ENCODE measurements at regions not wholly inside any gene's neighbourhood (a gene's known extent, or its start where the extent isn't known, plus 50 kb on each side); places are given as distances from the start of the nearest gene placed in this dataset.
A peak's percentile ranks its signal among the peaks of the same experiment; 100 is the strongest.

DNA sequence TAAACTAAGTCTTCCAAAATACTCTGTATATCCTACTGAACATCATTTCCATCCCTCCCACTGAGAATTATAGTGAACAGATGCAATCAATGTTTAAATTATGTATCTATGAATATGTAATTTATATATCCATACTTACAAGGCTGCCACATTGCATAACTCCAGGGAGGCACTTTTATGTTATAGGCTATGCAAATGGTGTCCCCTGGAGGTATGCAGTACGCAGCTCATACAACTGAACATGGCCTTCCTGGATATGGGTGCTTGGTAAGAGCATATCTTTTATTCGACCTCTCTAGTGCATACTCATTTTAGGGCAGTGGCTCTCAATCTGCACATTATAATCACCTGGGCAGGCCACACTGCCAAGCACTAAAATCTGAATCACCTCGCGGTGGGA lies 127.3 kb downstream of the BANF2 start:
- no peak for DNase-seq (ENCODE audit: low spot score in 2 of 2, unreplicated experiment in 2 of 2)
- H3K4me1 Mint-ChIP-seq, result peaks cover 22% of the 10 kb centered on the region
- no peaks in the 10 kb centered on the region for H3K36me3 Mint-ChIP-seq
- no peaks in the 10 kb centered on the region for H3K9me3 Mint-ChIP-seq
- H3K27me3 Mint-ChIP-seq (ENCODE audit: low read depth), result no peaks in the 10 kb centered on the region
- no peak overlapping the region for H3K27ac Mint-ChIP-seq
- TF ChIP-seq, protein P1, sequence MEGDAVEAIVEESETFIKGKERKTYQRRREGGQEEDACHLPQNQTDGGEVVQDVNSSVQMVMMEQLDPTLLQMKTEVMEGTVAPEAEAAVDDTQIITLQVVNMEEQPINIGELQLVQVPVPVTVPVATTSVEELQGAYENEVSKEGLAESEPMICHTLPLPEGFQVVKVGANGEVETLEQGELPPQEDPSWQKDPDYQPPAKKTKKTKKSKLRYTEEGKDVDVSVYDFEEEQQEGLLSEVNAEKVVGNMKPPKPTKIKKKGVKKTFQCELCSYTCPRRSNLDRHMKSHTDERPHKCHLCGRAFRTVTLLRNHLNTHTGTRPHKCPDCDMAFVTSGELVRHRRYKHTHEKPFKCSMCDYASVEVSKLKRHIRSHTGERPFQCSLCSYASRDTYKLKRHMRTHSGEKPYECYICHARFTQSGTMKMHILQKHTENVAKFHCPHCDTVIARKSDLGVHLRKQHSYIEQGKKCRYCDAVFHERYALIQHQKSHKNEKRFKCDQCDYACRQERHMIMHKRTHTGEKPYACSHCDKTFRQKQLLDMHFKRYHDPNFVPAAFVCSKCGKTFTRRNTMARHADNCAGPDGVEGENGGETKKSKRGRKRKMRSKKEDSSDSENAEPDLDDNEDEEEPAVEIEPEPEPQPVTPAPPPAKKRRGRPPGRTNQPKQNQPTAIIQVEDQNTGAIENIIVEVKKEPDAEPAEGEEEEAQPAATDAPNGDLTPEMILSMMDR (IDR thresholded peaks at IDR 0.05; ENCODE audit: unreplicated experiment), result no peak
- no peak overlapping the region for H3K4me3 Mint-ChIP-seq

DNA sequence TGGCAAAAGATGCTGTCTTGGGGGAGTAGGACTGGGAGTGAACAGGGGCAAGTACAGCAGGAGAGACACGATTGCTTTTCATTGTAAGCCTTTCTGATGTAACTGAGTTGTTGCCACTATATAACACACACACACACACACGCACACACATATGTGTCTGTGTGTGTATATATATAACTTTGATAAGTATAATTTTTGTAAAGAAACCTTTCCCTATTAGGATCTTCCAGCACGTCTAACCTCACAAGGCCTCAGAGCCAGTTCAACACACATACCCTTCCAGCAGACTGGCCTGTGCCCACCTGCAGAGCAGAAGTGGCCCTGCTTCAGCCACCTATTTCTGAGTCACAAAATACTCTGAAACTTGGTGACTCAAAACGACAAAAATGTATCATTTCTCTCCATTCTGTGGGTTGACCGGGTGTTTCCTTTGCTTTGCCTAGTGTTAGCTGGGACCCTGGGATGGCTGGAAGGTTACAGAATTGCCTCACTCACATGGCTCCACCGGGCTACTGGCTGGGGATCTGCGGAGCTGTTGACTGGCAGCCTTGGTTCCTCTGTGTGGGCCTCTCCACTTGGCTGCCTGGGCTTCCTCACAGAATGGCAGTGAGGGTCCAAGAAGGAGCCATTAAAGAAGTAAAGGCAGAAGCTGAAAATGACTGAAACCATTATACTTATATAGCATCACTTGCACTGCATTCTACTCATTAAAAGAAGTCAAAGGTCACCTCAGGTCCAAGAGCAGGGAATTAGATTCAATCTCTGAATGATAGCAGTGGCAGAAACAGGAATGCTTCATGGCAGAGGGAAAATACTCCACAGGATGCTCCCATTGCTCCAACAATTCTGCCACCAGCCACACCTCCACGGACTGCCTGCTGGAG lies 126.4 kb downstream of the BANF2 start:
- Mint-ChIP-seq H3K4me3 (no peak overlapping the region), H3K27me3 (ENCODE audit: low read depth) (no peaks in the 10 kb centered on the region), H3K4me1 (peaks cover 28% of the 10 kb centered on the region), H3K9me3 (no peaks in the 10 kb centered on the region), H3K27ac (peak overlapping the region; percentile 37), H3K36me3 (no peaks in the 10 kb centered on the region)
- TF ChIP-seq, protein P1 (IDR thresholded peaks at IDR 0.05; ENCODE audit: unreplicated experiment), result no peak
- DNase-seq (ENCODE audit: low spot score in 2 of 2, unreplicated experiment in 2 of 2), result no peak

DNA sequence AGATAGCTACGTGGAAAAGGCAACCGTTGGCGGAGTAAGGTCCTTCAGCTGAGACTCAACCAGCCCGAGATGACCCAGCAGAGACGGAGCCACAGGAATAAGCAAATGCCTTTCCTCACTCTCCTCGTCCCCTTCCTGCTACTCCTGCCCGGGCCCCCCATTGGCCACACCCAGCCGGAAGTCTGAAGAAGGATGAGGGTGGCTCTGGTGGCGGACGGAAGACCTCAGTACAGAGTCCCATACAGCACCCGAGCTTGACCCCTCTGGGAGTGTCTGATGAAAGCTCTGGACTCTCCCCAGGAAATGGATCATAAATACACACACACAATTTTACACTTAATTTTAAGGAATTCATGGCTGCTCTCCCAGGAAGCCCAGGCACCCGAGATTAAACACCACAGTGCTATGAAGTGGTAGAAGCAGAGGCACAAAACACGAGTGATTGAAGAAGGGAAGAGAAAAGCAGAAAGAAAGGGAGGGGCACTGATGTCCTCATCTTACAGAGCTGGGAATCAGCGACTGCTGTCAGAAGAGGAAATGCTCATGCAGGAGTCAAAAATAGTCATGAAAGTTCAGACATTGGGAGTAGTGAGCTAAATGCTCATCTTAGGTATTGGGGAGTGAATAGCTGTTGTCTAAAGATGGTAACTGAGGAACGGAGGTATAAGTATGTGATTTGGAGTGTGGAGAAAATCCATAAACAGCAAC lies 125.6 kb downstream of the BANF2 start:
- no peak for DNase-seq (ENCODE audit: low spot score in 2 of 2, unreplicated experiment in 2 of 2)
- TF ChIP-seq, protein P1 (IDR thresholded peaks at IDR 0.05; ENCODE audit: unreplicated experiment), result no peak
- peaks cover 30% of the 10 kb centered on the region for H3K4me1 Mint-ChIP-seq

DNA sequence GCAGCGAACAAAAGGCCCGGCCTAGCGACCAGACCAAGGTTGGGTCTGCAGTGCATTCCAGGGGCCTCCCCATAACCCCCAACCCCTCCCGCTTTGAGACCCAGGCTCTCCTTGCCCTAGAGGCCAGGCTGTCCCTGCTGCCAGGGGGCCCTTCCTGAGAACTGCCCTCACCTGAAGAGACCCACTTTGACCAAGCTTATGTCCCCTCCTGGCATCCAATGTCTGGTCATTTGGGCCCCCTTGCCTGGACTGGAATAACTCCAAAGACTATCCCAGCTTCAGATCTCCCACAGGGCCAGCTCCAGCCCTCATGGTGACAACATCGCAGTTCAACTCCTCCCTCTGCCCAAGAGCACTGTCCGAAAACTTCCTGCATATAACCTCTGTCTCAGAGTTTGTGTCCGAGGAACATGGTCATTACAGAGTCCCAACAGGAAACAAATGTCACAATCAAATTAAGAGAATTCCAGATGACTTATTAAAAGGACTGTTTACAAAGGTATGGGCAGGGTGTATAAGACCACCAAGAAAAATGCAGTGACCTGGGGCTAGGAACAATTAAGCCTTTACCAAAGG lies 125.0 kb downstream of the BANF2 start:
- Mint-ChIP-seq H3K4me3 (no peak overlapping the region), H3K36me3 (no peaks in the 10 kb centered on the region)
- TF ChIP-seq, protein P1 (IDR thresholded peaks at IDR 0.05; ENCODE audit: unreplicated experiment), result no peak

More for the DNA sequence above, 125.6 kb downstream of the BANF2 start:
- no peaks in the 10 kb centered on the region for H3K9me3 Mint-ChIP-seq
- peak overlapping the region; percentile 37 for H3K27ac Mint-ChIP-seq
- no peaks in the 10 kb centered on the region for H3K36me3 Mint-ChIP-seq
- H3K27me3 Mint-ChIP-seq (ENCODE audit: low read depth), result no peaks in the 10 kb centered on the region
- H3K4me3 Mint-ChIP-seq, result no peak overlapping the region

DNA sequence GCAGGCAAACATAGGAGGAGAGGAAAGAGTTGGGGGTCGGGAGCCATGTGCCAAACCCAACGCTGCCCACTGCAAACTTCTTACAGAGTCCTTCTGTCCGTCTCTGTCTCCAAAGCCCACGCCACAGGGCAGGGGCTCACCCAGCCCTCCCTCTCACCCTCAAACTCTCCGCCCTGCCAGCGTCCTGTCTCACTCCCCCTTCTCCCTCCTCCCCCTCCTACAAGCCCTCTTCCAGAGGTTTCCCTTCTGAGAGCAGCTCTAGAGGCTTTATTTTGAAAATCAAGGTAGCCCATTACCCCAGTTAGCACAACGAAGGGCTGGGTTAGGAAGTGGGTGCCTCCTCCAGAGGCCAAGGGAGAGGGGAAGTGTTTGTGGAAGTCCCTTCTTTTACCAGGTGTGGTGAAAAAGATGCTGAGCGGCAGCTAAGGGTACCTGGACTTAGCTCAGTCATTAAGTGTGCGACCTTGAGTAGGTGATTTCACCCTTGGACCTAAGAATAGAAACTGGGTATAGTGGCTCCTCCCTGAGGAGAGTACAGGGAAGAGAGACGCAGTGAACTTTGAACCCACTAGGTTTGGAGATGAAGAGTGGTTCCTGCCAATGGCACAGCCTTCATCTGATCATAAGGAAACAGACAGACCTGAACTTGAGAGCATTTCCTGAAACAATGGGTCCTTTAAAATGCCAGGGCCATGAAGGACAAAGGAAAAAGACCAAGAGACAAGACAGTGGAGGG lies 123.8 kb downstream of the BANF2 start:
- no peaks in the 10 kb centered on the region for H3K27me3 Mint-ChIP-seq (ENCODE audit: low read depth)
- H3K4me1 Mint-ChIP-seq, result peaks cover 30% of the 10 kb centered on the region
- H3K9me3 Mint-ChIP-seq, result peaks cover 5% of the 10 kb centered on the region
- TF ChIP-seq, protein P1 (IDR thresholded peaks at IDR 0.05; ENCODE audit: unreplicated experiment), result no peak
- no peak overlapping the region for H3K4me3 Mint-ChIP-seq
- peaks cover 2% of the 10 kb centered on the region for H3K36me3 Mint-ChIP-seq
- H3K27ac Mint-ChIP-seq, result peak overlapping the region; percentile 43
- DNase-seq (ENCODE audit: low spot score in 2 of 2, unreplicated experiment in 2 of 2), result no peak

More for the DNA sequence above, 125.0 kb downstream of the BANF2 start:
- H3K27ac Mint-ChIP-seq, result no peak overlapping the region
- H3K27me3 Mint-ChIP-seq (ENCODE audit: low read depth), result no peaks in the 10 kb centered on the region
- DNase-seq (ENCODE audit: low spot score in 2 of 2, unreplicated experiment in 2 of 2), result no peak
- H3K9me3 Mint-ChIP-seq, result no peaks in the 10 kb centered on the region
- peaks cover 30% of the 10 kb centered on the region for H3K4me1 Mint-ChIP-seq

All from mesothelial cell of epicardium (in vitro differentiated cells).